Astrocyte (in vitro differentiated cells and primary cell): ENCODE measurements at regions not wholly inside any gene's neighbourhood (a gene's known extent, or its start where the extent isn't known, plus 50 kb on each side); places are given as distances from the start of the nearest gene placed in this dataset.

ENCODE experiments used
- CTCF ChIP-seq: IDR thresholded peaks from 2 replicates; pipeline ENCODE4 v1.5.1; 2011; ENCODE audit warnings: low read depth, mild to moderate bottlenecking, inconsistent platforms, low read length, moderate library complexity; ENCODE audit not compliant: insufficient read depth
- EZH2 ChIP-seq: IDR thresholded peaks from 2 replicates; pipeline ENCODE4 v1.6.1; 2012; ENCODE audit warnings: mild to moderate bottlenecking, low read length, inconsistent platforms; ENCODE audit not compliant: insufficient read depth

DNA sequence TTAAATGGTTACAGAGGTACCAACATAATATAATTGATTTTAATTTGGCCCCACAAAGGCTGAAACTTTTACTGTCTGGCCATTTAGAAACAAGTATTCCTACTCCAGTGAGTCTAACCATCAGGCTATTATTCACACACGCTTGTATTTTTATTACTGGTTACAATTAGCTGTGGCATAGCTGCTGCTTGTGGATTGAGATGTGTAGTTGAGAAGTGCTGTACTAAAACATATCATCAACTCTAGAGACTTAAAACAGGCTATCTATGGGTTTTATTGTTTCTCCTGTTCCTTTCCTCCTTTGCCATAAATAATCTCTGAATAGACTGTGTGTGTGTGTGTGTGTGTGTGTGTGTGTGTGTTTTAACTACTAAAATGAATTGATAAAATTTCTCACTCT, 530.2 kb downstream of the CCDC85A start:
- TF ChIP-seq CTCF, result no peak
- no peak for TF ChIP-seq EZH2
